ENCODE measurements at regions not wholly inside any gene's neighbourhood (a gene's known extent, or its start where the extent isn't known, plus 50 kb on each side); places are given as distances from the start of the nearest gene placed in this dataset.

DNA sequence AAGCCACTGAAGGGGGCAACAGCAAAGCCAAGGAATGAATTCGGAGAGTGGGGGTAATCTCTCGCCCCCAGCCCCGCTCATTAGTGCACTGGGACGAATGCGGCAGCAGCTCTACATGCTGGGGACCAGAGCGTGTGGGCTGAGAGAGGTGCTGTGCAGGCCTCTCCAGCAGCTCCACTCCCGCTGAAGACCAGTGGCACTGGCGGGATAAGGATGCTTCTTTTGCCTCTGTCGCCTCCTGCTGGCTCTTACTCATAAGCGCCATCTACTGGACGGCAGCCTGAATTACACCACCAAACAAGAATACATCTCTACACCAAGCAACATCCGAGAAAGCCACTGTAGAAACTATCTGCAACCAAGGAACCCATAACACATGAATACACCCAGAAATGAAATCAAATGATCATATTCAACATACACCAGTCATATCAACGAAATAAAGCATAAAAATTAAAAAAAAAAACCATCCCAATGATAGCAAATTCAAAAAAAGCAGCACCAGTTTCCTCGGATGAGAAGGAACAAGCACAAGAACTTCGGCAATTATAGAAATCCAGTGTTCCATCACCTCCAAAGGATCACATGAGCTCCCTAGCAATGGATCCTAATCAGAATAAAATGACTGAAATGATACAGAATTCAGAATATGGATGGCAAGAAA, 79.0 kb upstream of the TMEM168 start:
- peak; percentile 41 for DNase-seq (ENCODE audit: low read depth, low spot score)
- H3K9ac ChIP-seq (ENCODE audit: low read length), result no peak overlapping the region
- H3K36me3 ChIP-seq (ENCODE audit: control insufficient read depth in 1 of 2, insufficient read depth in 2 of 2, low read length in 2 of 2), result no peaks in the 10 kb centered on the region
- no peaks in the 10 kb centered on the region for H3K9me3 ChIP-seq (ENCODE audit: control insufficient read depth in 1 of 2, insufficient read depth in 1 of 2, low read depth in 1 of 2, low read length in 2 of 2)
- H3K79me2 ChIP-seq (ENCODE audit: insufficient read depth, low read length), result no peaks in the 10 kb centered on the region
- TF ChIP-seq CEBPB (IDR thresholded peaks at IDR 0.05; ENCODE audit: low read depth) (no peak), RAD21 (IDR thresholded peaks at IDR 0.05; ENCODE audit: low read depth) (peak; percentile 68)
- TF ChIP-seq, protein P1, sequence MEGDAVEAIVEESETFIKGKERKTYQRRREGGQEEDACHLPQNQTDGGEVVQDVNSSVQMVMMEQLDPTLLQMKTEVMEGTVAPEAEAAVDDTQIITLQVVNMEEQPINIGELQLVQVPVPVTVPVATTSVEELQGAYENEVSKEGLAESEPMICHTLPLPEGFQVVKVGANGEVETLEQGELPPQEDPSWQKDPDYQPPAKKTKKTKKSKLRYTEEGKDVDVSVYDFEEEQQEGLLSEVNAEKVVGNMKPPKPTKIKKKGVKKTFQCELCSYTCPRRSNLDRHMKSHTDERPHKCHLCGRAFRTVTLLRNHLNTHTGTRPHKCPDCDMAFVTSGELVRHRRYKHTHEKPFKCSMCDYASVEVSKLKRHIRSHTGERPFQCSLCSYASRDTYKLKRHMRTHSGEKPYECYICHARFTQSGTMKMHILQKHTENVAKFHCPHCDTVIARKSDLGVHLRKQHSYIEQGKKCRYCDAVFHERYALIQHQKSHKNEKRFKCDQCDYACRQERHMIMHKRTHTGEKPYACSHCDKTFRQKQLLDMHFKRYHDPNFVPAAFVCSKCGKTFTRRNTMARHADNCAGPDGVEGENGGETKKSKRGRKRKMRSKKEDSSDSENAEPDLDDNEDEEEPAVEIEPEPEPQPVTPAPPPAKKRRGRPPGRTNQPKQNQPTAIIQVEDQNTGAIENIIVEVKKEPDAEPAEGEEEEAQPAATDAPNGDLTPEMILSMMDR (IDR thresholded peaks at IDR 0.05 in 2 of 3, conservative IDR thresholded peaks at IDR 0.05 in 1 of 3; ENCODE audit: borderline replicate concordance in 1 of 3, insufficient read depth in 1 of 3, low read depth in 2 of 3, low read length in 2 of 3), result peak; percentile 94 to 98 (median 98)
- intact Hi-C loops (cut with micrococcal nuclease), result loop anchor here (1.0 kb wide), 1 partner anchor 319 kb away; no protein-coding TSS in a partner anchor
- CTCF ChIA-PET, result interaction anchor here (2.7 kb wide), 1 partner anchor 319 kb away, joined by 9 read pairs; no protein-coding TSS in a partner anchor
- BruUV-seq (replicated peaks), result no TSS peak
- H4K20me1 ChIP-seq (ENCODE audit: insufficient read depth), result no peaks in the 10 kb centered on the region
- RAD21 ChIA-PET (ENCODE audit: low non-redundant PET in 1 of 2, low total read pairs in 2 of 2, uncharacterized antibody in 2 of 2, unreplicated experiment in 2 of 2), result no interaction called here
- no peak overlapping the region for H3K4me2 ChIP-seq (ENCODE audit: low read length)
- ATAC-seq, result peak; percentile 89
- no peak overlapping the region for H3K4me3 ChIP-seq (replicated peaks in 1 of 2; ENCODE audit: low read depth in 1 of 2, low read length in 2 of 2)
- no peaks in the 10 kb centered on the region for H3K4me1 ChIP-seq (ENCODE audit: control insufficient read depth in 1 of 2, insufficient read depth in 2 of 2, low read length in 2 of 2)
- POLR2A ChIA-PET, result no interaction called here
- no peaks in the 10 kb centered on the region for H3K9me2 ChIP-seq (ENCODE audit: insufficient read depth)
- H3K27ac ChIP-seq (ENCODE audit: low read depth, low read length), result no peak overlapping the region
- H2AFZ ChIP-seq (ENCODE audit: low read depth, low read length, poor library complexity, severe bottlenecking), result no peak overlapping the region
- H3K27me3 ChIP-seq (ENCODE audit: insufficient read depth, low read length), result no peaks in the 10 kb centered on the region

DNA sequence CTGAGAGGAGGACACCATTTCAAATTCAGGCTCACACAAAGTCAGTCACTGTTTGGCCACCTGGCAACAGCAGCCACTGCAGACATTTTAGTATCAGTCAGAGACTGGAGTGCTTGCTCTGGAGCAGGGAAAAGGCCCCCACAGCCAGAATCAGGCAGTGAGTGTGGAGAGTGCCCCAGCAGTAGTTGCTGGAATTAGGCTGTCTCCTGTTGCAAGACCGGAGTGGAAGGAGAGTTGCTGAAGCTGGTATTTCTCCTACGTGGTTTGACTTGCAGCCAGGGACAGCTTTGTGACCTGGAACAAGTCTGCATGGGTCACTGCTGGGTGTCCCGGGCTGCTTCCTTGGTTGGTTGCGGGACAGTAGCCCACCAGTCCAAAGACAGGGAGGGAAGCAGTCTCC, 78.4 kb upstream of the TMEM168 start:
- Histone ChIP-seq H4K20me1 (ENCODE audit: insufficient read depth) (no peaks in the 10 kb centered on the region), H3K4me2 (ENCODE audit: low read length) (no peak overlapping the region), H3K9me3 (ENCODE audit: control insufficient read depth in 1 of 2, insufficient read depth in 1 of 2, low read depth in 1 of 2, low read length in 2 of 2) (no peaks in the 10 kb centered on the region), H3K9ac (ENCODE audit: low read length) (no peak overlapping the region), H3K27me3 (ENCODE audit: insufficient read depth, low read length) (no peaks in the 10 kb centered on the region), H3K36me3 (ENCODE audit: control insufficient read depth in 1 of 2, insufficient read depth in 2 of 2, low read length in 2 of 2) (no peaks in the 10 kb centered on the region), H2AFZ (ENCODE audit: low read depth, low read length, poor library complexity, severe bottlenecking) (no peak overlapping the region), H3K79me2 (ENCODE audit: insufficient read depth, low read length) (no peaks in the 10 kb centered on the region), H3K27ac (ENCODE audit: low read depth, low read length) (no peak overlapping the region), H3K9me2 (ENCODE audit: insufficient read depth) (no peaks in the 10 kb centered on the region), H3K4me3 (replicated peaks in 1 of 2; ENCODE audit: low read depth in 1 of 2, low read length in 2 of 2) (no peak overlapping the region), H3K4me1 (ENCODE audit: control insufficient read depth in 1 of 2, insufficient read depth in 2 of 2, low read length in 2 of 2) (no peaks in the 10 kb centered on the region)
- RAD21 ChIA-PET (ENCODE audit: low non-redundant PET in 1 of 2, low total read pairs in 2 of 2, uncharacterized antibody in 2 of 2, unreplicated experiment in 2 of 2), result no interaction called here
- TF ChIP-seq TCF7L2 (IDR thresholded peaks at IDR 0.05; ENCODE audit: borderline replicate concordance, extremely low read depth, insufficient read depth, insufficient read length) (no peak), SIN3A (IDR thresholded peaks at IDR 0.05; ENCODE audit: low read depth) (no peak), JUND (IDR thresholded peaks at IDR 0.05) (no peak), CEBPB (IDR thresholded peaks at IDR 0.05; ENCODE audit: low read depth) (no peak), SRF (IDR thresholded peaks at IDR 0.05; ENCODE audit: low read depth) (no peak), EZH2 (IDR thresholded peaks at IDR 0.05) (no peak), ATF3 (IDR thresholded peaks at IDR 0.05) (no peak), ELF1 (IDR thresholded peaks at IDR 0.05; ENCODE audit: borderline replicate concordance, low read depth) (no peak), CBX3 (IDR thresholded peaks at IDR 0.05; ENCODE audit: low read depth) (no peak), POLR2A (IDR thresholded peaks at IDR 0.05; ENCODE audit: borderline replicate concordance, extremely low read depth, insufficient read depth, insufficient read length) (no peak), EZH2phosphoT487 (IDR thresholded peaks at IDR 0.05; ENCODE audit: borderline replicate concordance) (no peak), ZNF274 (IDR thresholded peaks at IDR 0.05; ENCODE audit: low read depth, low read length) (no peak)
- TF ChIP-seq, protein P2, sequence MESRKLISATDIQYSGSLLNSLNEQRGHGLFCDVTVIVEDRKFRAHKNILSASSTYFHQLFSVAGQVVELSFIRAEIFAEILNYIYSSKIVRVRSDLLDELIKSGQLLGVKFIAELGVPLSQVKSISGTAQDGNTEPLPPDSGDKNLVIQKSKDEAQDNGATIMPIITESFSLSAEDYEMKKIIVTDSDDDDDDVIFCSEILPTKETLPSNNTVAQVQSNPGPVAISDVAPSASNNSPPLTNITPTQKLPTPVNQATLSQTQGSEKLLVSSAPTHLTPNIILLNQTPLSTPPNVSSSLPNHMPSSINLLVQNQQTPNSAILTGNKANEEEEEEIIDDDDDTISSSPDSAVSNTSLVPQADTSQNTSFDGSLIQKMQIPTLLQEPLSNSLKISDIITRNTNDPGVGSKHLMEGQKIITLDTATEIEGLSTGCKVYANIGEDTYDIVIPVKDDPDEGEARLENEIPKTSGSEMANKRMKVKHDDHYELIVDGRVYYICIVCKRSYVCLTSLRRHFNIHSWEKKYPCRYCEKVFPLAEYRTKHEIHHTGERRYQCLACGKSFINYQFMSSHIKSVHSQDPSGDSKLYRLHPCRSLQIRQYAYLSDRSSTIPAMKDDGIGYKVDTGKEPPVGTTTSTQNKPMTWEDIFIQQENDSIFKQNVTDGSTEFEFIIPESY (IDR thresholded peaks at IDR 0.05; ENCODE audit: extremely low read depth, insufficient replicate concordance, low read length), result no peak
- CTCF ChIA-PET, result interaction anchor here (2.7 kb wide), 1 partner anchor 318 kb away, joined by 9 read pairs; no protein-coding TSS in a partner anchor
- ATAC-seq (no peak), DNase-seq (ENCODE audit: low read depth, low spot score) (no peak)
- no TSS peak for BruUV-seq (replicated peaks)
- POLR2A ChIA-PET, result no interaction called here
- intact Hi-C loops (cut with micrococcal nuclease), result loop anchor here (1.0 kb wide), 1 partner anchor 318 kb away; no protein-coding TSS in a partner anchor
